ENCODE measurements at regions not wholly inside any gene's neighbourhood (a gene's known extent, or its start where the extent isn't known, plus 50 kb on each side); places are given as distances from the start of the nearest gene placed in this dataset.

DNA sequence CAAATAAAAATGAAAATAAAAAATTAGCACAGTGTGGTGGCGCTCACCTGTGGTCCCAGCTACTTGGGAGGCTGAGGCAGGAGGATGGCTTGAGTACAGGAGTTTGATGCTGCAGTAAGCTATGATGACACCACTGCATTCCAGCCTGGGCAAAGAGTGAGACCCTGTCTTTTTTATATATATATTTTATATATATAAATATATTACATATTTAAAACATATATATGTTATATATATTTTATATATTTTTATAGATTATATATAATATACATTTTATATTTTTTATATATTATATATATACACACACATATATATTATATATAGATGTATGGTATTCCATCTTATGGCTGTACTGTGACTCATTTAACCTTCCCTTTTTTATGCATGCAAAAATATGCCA, 87.6 kb upstream of the PMEPA1 start:
- TF ChIP-seq, protein P1, sequence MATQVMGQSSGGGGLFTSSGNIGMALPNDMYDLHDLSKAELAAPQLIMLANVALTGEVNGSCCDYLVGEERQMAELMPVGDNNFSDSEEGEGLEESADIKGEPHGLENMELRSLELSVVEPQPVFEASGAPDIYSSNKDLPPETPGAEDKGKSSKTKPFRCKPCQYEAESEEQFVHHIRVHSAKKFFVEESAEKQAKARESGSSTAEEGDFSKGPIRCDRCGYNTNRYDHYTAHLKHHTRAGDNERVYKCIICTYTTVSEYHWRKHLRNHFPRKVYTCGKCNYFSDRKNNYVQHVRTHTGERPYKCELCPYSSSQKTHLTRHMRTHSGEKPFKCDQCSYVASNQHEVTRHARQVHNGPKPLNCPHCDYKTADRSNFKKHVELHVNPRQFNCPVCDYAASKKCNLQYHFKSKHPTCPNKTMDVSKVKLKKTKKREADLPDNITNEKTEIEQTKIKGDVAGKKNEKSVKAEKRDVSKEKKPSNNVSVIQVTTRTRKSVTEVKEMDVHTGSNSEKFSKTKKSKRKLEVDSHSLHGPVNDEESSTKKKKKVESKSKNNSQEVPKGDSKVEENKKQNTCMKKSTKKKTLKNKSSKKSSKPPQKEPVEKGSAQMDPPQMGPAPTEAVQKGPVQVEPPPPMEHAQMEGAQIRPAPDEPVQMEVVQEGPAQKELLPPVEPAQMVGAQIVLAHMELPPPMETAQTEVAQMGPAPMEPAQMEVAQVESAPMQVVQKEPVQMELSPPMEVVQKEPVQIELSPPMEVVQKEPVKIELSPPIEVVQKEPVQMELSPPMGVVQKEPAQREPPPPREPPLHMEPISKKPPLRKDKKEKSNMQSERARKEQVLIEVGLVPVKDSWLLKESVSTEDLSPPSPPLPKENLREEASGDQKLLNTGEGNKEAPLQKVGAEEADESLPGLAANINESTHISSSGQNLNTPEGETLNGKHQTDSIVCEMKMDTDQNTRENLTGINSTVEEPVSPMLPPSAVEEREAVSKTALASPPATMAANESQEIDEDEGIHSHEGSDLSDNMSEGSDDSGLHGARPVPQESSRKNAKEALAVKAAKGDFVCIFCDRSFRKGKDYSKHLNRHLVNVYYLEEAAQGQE (IDR thresholded peaks at IDR 0.05; ENCODE audit: insufficient read depth in 1 of 2, low read depth in 2 of 2, low read length in 2 of 2) = no peak
- TF ChIP-seq TAF1 (IDR thresholded peaks at IDR 0.05; ENCODE audit: borderline replicate concordance, insufficient read depth, low read length) (no peak), POLR2AphosphoS5 (IDR thresholded peaks at IDR 0.05; ENCODE audit: low read depth, low read length) (no peak), SIN3A (IDR thresholded peaks at IDR 0.05; ENCODE audit: borderline replicate concordance, insufficient read depth, low read length) (no peak)
